ENCODE measurements at regions not wholly inside any gene's neighbourhood (a gene's known extent, or its start where the extent isn't known, plus 50 kb on each side); places are given as distances from the start of the nearest gene placed in this dataset.

GRCh38 chr4:167711517-167711916, 380.8 kb upstream of the ANXA10 start:
- DNase-seq, result no peak

- DNase-seq, result no peak
Measured at GRCh38 chr4:167713756-167714155, 378.6 kb upstream of the ANXA10 start.

GRCh38 chr4:167715176-167715575, 377.2 kb upstream of the ANXA10 start:
- DNase-seq, result no peak

GRCh38 chr4:167717495-167717894, 374.8 kb upstream of the ANXA10 start:
- no peak for DNase-seq

GRCh38 chr4:167721617-167722486, 370.5 kb upstream of the ANXA10 start:
- no peak for DNase-seq

- no peak for DNase-seq
Measured at GRCh38 chr4:167722487-167722808, 369.9 kb upstream of the ANXA10 start.

GRCh38 chr4:167724941-167725340, 367.4 kb upstream of the ANXA10 start:
- no peak for DNase-seq

GRCh38 chr4:167730769-167731168, 361.6 kb upstream of the ANXA10 start:
- DNase-seq, result no peak

GRCh38 chr4:167745024-167745687, 347.2 kb upstream of the ANXA10 start:
- DNase-seq, result no peak

- no peak for DNase-seq
Measured at GRCh38 chr4:167767281-167767680, 325.1 kb upstream of the ANXA10 start.

GRCh38 chr4:167774646-167775045, 317.7 kb upstream of the ANXA10 start:
- DNase-seq, result no peak

GRCh38 chr4:167775375-167775774, 317.0 kb upstream of the ANXA10 start:
- no peak for DNase-seq

GRCh38 chr4:167779280-167779679, 313.1 kb upstream of the ANXA10 start:
- DNase-seq, result no peak

GRCh38 chr4:167779864-167780263, 312.5 kb upstream of the ANXA10 start:
- no peak for DNase-seq

GRCh38 chr4:167784826-167785225, 307.5 kb upstream of the ANXA10 start:
- DNase-seq, result no peak

GRCh38 chr4:167785523-167785922, 306.8 kb upstream of the ANXA10 start:
- no peak for DNase-seq

- DNase-seq, result no peak
Measured at GRCh38 chr4:167786504-167786903, 305.8 kb upstream of the ANXA10 start.

- no peak for DNase-seq
Measured at GRCh38 chr4:167787231-167787630, 305.1 kb upstream of the ANXA10 start.

GRCh38 chr4:167802463-167803212, 289.7 kb upstream of the ANXA10 start:
- DNase-seq, result no peak

GRCh38 chr4:167811958-167812357, 280.4 kb upstream of the ANXA10 start:
- no peak for DNase-seq

- no peak for DNase-seq
Measured at GRCh38 chr4:167826281-167826680, 266.1 kb upstream of the ANXA10 start.

- no peak for DNase-seq
Measured at GRCh38 chr4:167831855-167832254, 260.5 kb upstream of the ANXA10 start.

- DNase-seq, result no peak
Measured at GRCh38 chr4:167838686-167839085, 253.7 kb upstream of the ANXA10 start.

GRCh38 chr4:167842487-167842886, 249.8 kb upstream of the ANXA10 start:
- DNase-seq, result no peak

Data from activated CD4-positive, alpha-beta T cell treated with anti-CD3 and anti-CD28 coated beads, Interleukin-10, Interleukin-2, amounts not matched to agents 100 ng/mL and 50 ng/mL, durations not matched to agents 16 hours and 8 hours (primary cell).